Right cardiac atrium (tissue), 5 donors: ENCODE measurements at regions not wholly inside any gene's neighbourhood (a gene's known extent, or its start where the extent isn't known, plus 50 kb on each side); places are given as distances from the start of the nearest gene placed in this dataset.

Experiments
- ATAC-seq, 2 donors: fragments of 200-7000 bp; cut with Tn5 transposase; one replicate each; pipeline versions ENCODE4 v1.8.0 to v1.9.1; 2020; ENCODE audit warnings: moderate library complexity in 2 of 2, mild to moderate bottlenecking in 1 of 2
- DNase-seq, 3 donors: peaks; one replicate each; pipeline ENCODE4 v3.0.0-alpha.2; 2020
- H3K27ac ChIP-seq: one replicate; pipeline ENCODE4 v1.5.1; 2013; ENCODE audit warnings: mild to moderate bottlenecking, low read length, control low read depth, moderate library complexity
- H3K27me3 ChIP-seq: one replicate; pipeline ENCODE4 v1.6.1; 2013; ENCODE audit not compliant: control insufficient read depth, insufficient read depth
- H3K4me1 ChIP-seq: one replicate; pipeline ENCODE4 v1.6.1; 2013; ENCODE audit warnings: low read length; ENCODE audit not compliant: control insufficient read depth, insufficient read depth
- H3K4me3 ChIP-seq: one replicate; pipeline ENCODE4 v1.5.1; 2013; ENCODE audit warnings: low read length, control low read depth
- H3K9me3 ChIP-seq: one replicate; pipeline ENCODE4 v1.6.1; 2013; ENCODE audit warnings: low read length; ENCODE audit not compliant: control insufficient read depth
- WGBS: extraction: QIAGEN DNeasy Blood & Tissue Kit; methylation state at CpG from one replicate; pipeline ENCODE4 v1.1.7; 2013; 5-methylcytosine and 5-hydroxymethylcytosine counted together
- intact Hi-C, 4 donors: fragments of 100-400 bp; cut with DNase I; formaldehyde crosslinking; loops; one replicate each; pipeline versions ENCODE4 v1.11.0 to v1.14.0; 2022 to 2023
- donor health status: healthy with polysubstance abuse.
- donor health status: DM: no; HTN: yes; CAD: no.
- donor health status: DM: no; HTN: no; CAD: no.
- donor health status: DM: no; HTN: yes; CAD: no; lungs with severe emphysema.
- donor health status: DM: yes; HTN: yes; CAD: no.

DNA sequence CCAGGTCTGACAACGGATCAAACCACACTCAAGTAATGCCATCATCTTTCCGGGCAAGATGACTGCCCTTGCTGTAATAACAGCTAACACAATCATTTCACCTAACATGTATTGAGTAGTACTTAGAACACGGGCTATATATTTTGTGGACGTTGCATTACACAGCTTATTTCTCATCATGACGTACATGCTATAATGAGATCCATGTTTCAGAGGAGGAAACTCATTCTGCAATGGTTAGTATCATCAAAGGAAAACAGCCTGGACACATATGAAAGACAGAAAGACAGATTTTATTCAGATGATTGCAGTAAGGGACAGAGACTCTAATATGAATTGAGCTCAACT is 446.7 kb downstream of the HS3ST3B1 start:
- H3K27ac ChIP-seq = no peak overlapping the region

GRCh38 chr17:14746822-14747602 is 446.1 kb downstream of the HS3ST3B1 start:
- ATAC-seq = peak in 1 of 2 donors; percentile 31
- intact Hi-C loops = no loop called here
- Histone ChIP-seq H3K4me1 (no peaks in the 10 kb centered on the region), H3K27me3 (no peaks in the 10 kb centered on the region), H3K9me3 (no peaks in the 10 kb centered on the region), H3K27ac (no peak overlapping the region), H3K4me3 (no peak overlapping the region)
- DNase-seq = no peak
- 48% methylated on average over 8 of the region's 8 CpGs for whole genome bisulfite sequencing

More for the DNA sequence above, 446.7 kb downstream of the HS3ST3B1 start:
- no peaks in the 10 kb centered on the region for H3K9me3 ChIP-seq
- ATAC-seq (no peak), DNase-seq (no peak)
- H3K4me1 ChIP-seq = no peaks in the 10 kb centered on the region
- intact Hi-C loops = no loop called here
- WGBS = 56% methylated on average over 5 of the region's 5 CpGs
- no peak overlapping the region for H3K4me3 ChIP-seq
- no peaks in the 10 kb centered on the region for H3K27me3 ChIP-seq

DNA sequence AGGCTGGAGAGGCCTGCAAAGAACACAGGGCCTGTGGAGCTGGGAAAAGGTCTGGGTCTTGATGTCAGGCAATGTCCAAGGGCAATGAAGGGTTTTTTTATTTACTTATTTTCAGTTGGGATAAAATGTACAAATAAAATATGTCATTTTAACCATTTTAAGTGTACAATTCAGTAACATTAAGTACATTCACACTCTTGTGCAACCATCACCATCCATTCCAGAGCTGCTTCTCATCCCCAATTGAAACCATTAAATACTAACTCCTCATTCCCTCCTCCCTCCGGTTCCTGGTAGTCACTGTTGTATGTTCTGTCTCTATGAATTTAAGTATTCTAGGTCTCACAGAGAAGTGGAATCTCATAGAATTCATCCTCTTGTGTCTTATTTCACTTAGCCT is 444.7 kb downstream of the HS3ST3B1 start:
- no peaks in the 10 kb centered on the region for H3K4me1 ChIP-seq

GRCh38 chr17:14744761-14745473 is 444.0 kb downstream of the HS3ST3B1 start:
- 78% methylated on average over 4 of the region's 4 CpGs for WGBS
- intact Hi-C loops = no loop called here
- DNase-seq = no peak
- no peak overlapping the region for H3K27ac ChIP-seq
- no peaks in the 10 kb centered on the region for H3K9me3 ChIP-seq
- H3K4me3 ChIP-seq = no peak overlapping the region
- no peaks in the 10 kb centered on the region for H3K27me3 ChIP-seq
- H3K4me1 ChIP-seq = no peaks in the 10 kb centered on the region
- ATAC-seq = no peak

More for the DNA sequence above, 444.7 kb downstream of the HS3ST3B1 start:
- Histone ChIP-seq H3K27me3 (no peaks in the 10 kb centered on the region), H3K9me3 (no peaks in the 10 kb centered on the region), H3K27ac (no peak overlapping the region), H3K4me3 (no peak overlapping the region)
- WGBS = 95% methylated on average over 1 of the region's 1 CpG
- ATAC-seq (no peak), DNase-seq (no peak)
- intact Hi-C loops = no loop called here

- intact Hi-C loops = no loop called here
- ATAC-seq = no peak
- H3K27me3 ChIP-seq = no peaks in the 10 kb centered on the region
- no peaks in the 10 kb centered on the region for H3K9me3 ChIP-seq
- H3K4me3 ChIP-seq = no peak overlapping the region
- 74% methylated on average over 8 of the region's 8 CpGs for WGBS
- H3K27ac ChIP-seq = no peak overlapping the region
- no peak for DNase-seq
- H3K4me1 ChIP-seq = no peaks in the 10 kb centered on the region
These were observed 440.6 kb downstream of the HS3ST3B1 start for GRCh38 chr17:14741491-14741890.

DNA sequence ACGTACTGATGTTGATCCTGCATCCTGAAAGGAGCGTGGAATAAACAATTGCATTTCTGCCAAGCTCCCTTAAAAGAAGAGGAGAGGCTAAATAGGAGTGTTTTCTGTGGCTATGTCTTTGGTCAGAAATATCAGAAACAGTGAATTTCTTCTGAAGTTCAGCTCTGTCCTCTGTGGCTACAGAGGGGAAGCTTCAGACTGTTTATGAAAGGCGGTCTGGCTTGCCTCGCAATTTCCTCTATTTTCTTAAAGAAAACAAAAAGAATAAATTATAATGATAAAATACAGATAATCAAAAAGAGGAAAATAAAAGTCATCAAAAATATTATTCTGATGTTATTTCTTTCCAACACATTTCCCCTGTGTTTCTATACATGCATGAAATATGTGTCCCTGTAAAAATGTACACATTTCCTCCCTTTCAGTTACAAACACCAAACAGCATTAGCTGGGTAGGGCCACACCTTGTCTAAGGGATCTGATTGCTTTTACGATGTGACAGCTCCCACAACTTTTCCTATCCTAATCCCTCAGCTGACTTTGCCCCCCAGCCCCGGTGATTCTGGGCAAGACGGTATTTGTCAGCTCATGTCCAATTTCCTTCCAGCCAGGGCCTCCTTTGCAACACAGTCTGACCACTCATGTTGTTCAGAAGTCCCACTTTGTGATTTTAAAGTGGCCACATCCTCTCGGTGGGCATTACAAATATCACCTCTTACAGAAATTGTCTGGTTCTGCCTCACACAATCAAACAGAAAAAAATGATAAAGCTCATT is 439.0 kb downstream of the HS3ST3B1 start:
- ATAC-seq (no peak), DNase-seq (no peak)
- H3K9me3 ChIP-seq = no peaks in the 10 kb centered on the region
- H3K27ac ChIP-seq = no peak overlapping the region
- no peaks in the 10 kb centered on the region for H3K27me3 ChIP-seq
- 41% methylated on average over 8 of the region's 8 CpGs for WGBS
- intact Hi-C loops = no loop called here
- H3K4me3 ChIP-seq = no peak overlapping the region
- H3K4me1 ChIP-seq = no peaks in the 10 kb centered on the region

GRCh38 chr17:14738652-14738988 is 437.7 kb downstream of the HS3ST3B1 start:
- Histone ChIP-seq H3K27me3 (no peaks in the 10 kb centered on the region), H3K27ac (no peak overlapping the region), H3K9me3 (no peaks in the 10 kb centered on the region), H3K4me1 (no peaks in the 10 kb centered on the region), H3K4me3 (no peak overlapping the region)
- WGBS = 90% methylated on average over 7 of the region's 7 CpGs
- no peak for ATAC-seq
- DNase-seq = no peak
- intact Hi-C loops = no loop called here

GRCh38 chr17:14737984-14738651 is 437.2 kb downstream of the HS3ST3B1 start:
- no peak overlapping the region for H3K4me3 ChIP-seq
- no peaks in the 10 kb centered on the region for H3K4me1 ChIP-seq
- DNase-seq (peak in 2 of 3 donors; percentile 51 to 55), ATAC-seq (peak; percentile 76 to 83)
- intact Hi-C loops = no loop called here
- WGBS = 44% methylated on average over 12 of the region's 12 CpGs
- no peak overlapping the region for H3K27ac ChIP-seq
- H3K9me3 ChIP-seq = no peaks in the 10 kb centered on the region
- H3K27me3 ChIP-seq = no peaks in the 10 kb centered on the region

- intact Hi-C loops = no loop called here
- 67% methylated on average over 6 of the region's 6 CpGs for WGBS
- Histone ChIP-seq H3K4me3 (no peak overlapping the region), H3K27ac (no peak overlapping the region), H3K4me1 (no peaks in the 10 kb centered on the region), H3K27me3 (no peaks in the 10 kb centered on the region), H3K9me3 (no peaks in the 10 kb centered on the region)
- no peak for DNase-seq
- no peak for ATAC-seq
These were observed 435.8 kb downstream of the HS3ST3B1 start for GRCh38 chr17:14736631-14737030.

DNA sequence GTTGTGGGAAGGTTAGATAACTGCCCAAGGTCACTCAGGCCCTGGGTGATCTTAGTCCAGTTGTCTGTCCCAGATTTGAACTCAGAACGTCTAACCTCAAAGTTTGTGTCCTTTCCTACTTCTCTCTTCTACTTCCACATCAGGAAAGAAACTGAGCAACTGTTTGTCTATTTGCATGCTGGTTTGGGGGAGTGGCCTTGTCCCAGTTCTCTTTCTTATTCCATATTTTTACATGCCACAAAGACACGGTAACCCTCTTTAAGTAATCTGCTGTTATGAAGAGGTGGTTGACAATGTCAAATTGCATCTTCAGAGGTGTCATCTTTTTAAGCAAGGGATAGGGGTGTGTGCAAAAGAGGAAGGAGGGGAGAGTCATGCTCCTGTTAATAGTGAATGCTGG is 432.5 kb downstream of the HS3ST3B1 start:
- no peaks in the 10 kb centered on the region for H3K27me3 ChIP-seq
- no peak overlapping the region for H3K4me3 ChIP-seq
- no peaks in the 10 kb centered on the region for H3K9me3 ChIP-seq
- WGBS = 64% methylated on average over 2 of the region's 2 CpGs
- DNase-seq = no peak
- intact Hi-C loops = no loop called here
- ATAC-seq = no peak
- H3K4me1 ChIP-seq = no peaks in the 10 kb centered on the region
- no peak overlapping the region for H3K27ac ChIP-seq

- no peak overlapping the region for H3K4me3 ChIP-seq
- DNase-seq (no peak), ATAC-seq (no peak)
- no peaks in the 10 kb centered on the region for H3K27me3 ChIP-seq
- H3K27ac ChIP-seq = no peak overlapping the region
- WGBS = 86% methylated on average over 2 of the region's 2 CpGs
- intact Hi-C loops = no loop called here
- no peaks in the 10 kb centered on the region for H3K9me3 ChIP-seq
- H3K4me1 ChIP-seq = no peaks in the 10 kb centered on the region
These were observed 431.3 kb downstream of the HS3ST3B1 start for GRCh38 chr17:14732211-14732610.
